ENCODE measurements at regions not wholly inside any gene's neighbourhood (a gene's known extent, or its start where the extent isn't known, plus 50 kb on each side); places are given as distances from the start of the nearest gene placed in this dataset.

DNA sequence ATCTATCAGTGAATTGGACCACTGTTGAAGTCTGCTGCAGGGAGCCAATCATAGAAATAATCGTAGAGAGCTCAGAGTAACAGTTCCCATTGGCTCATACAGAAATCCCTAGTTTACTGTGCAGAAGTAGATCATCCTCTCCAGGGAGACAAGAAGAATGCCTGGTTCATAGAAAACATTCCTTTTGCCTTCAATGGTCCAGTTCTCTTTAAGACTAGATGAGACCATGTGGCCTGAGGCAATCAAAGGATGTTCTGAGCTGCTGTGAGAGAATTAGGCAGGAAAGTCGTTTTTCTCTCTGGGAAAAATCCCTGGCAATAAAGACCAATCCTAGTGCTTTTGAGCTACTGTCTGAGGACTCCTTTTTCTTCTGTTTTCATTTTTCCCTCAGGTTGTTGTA, 208.4 kb downstream of the CENPW start:
- H3K9me2 ChIP-seq (ENCODE audit: low read depth, low read length): no peaks in the 10 kb centered on the region
- no peak for TF ChIP-seq EZH2 (IDR thresholded peaks at IDR 0.05; ENCODE audit: borderline replicate concordance, low read length)
- TF ChIP-seq, protein P1, sequence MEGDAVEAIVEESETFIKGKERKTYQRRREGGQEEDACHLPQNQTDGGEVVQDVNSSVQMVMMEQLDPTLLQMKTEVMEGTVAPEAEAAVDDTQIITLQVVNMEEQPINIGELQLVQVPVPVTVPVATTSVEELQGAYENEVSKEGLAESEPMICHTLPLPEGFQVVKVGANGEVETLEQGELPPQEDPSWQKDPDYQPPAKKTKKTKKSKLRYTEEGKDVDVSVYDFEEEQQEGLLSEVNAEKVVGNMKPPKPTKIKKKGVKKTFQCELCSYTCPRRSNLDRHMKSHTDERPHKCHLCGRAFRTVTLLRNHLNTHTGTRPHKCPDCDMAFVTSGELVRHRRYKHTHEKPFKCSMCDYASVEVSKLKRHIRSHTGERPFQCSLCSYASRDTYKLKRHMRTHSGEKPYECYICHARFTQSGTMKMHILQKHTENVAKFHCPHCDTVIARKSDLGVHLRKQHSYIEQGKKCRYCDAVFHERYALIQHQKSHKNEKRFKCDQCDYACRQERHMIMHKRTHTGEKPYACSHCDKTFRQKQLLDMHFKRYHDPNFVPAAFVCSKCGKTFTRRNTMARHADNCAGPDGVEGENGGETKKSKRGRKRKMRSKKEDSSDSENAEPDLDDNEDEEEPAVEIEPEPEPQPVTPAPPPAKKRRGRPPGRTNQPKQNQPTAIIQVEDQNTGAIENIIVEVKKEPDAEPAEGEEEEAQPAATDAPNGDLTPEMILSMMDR (IDR thresholded peaks at IDR 0.05; ENCODE audit: low read length): no peak
- no peak overlapping the region for H3K4me2 ChIP-seq (ENCODE audit: low read length)
- H3K27me3 ChIP-seq (ENCODE audit: insufficient read depth, low read length): no peaks in the 10 kb centered on the region
- H4K20me1 ChIP-seq (ENCODE audit: insufficient read depth, low read length): no peaks in the 10 kb centered on the region
- no peak overlapping the region for H3K4me3 ChIP-seq (ENCODE audit: low read depth, low read length, poor library complexity, severe bottlenecking)
- H3K4me1 ChIP-seq (ENCODE audit: insufficient read depth, low read length, severe bottlenecking): no peaks in the 10 kb centered on the region
- H3K36me3 ChIP-seq (ENCODE audit: insufficient read depth, low read length): no peaks in the 10 kb centered on the region
- H3K79me2 ChIP-seq (ENCODE audit: insufficient read depth, low read length): no peaks in the 10 kb centered on the region
- no peak overlapping the region for H2AFZ ChIP-seq (ENCODE audit: low read length)
- no peak overlapping the region for H3K27ac ChIP-seq (ENCODE audit: low read depth, low read length, poor library complexity, severe bottlenecking)
- no peaks in the 10 kb centered on the region for H3K9me3 ChIP-seq (ENCODE audit: low read length)
- H3K9ac ChIP-seq (ENCODE audit: low read length): no peak overlapping the region
- no peaks in the 10 kb centered on the region for H3F3A ChIP-seq (ENCODE audit: insufficient read depth, low read length)

- Histone ChIP-seq H3K79me2 (ENCODE audit: insufficient read depth, low read length) (no peaks in the 10 kb centered on the region), H3K36me3 (ENCODE audit: insufficient read depth, low read length) (no peaks in the 10 kb centered on the region), H3K4me3 (ENCODE audit: low read depth, low read length, poor library complexity, severe bottlenecking) (no peak overlapping the region), H2AFZ (ENCODE audit: low read length) (no peak overlapping the region), H3K4me2 (ENCODE audit: low read length) (no peak overlapping the region), H3K9me3 (ENCODE audit: low read length) (no peaks in the 10 kb centered on the region), H4K20me1 (ENCODE audit: insufficient read depth, low read length) (no peaks in the 10 kb centered on the region), H3K9ac (ENCODE audit: low read length) (no peak overlapping the region), H3K9me2 (ENCODE audit: low read depth, low read length) (no peaks in the 10 kb centered on the region), H3K27me3 (ENCODE audit: insufficient read depth, low read length) (no peaks in the 10 kb centered on the region), H3F3A (ENCODE audit: insufficient read depth, low read length) (no peaks in the 10 kb centered on the region), H3K27ac (ENCODE audit: low read depth, low read length, poor library complexity, severe bottlenecking) (no peak overlapping the region), H3K4me1 (ENCODE audit: insufficient read depth, low read length, severe bottlenecking) (no peaks in the 10 kb centered on the region)
- TF ChIP-seq, protein P1 (IDR thresholded peaks at IDR 0.05; ENCODE audit: low read length): peak; percentile 32; the same call in 1 of the 2 replicates
- no peak for TF ChIP-seq EZH2 (IDR thresholded peaks at IDR 0.05; ENCODE audit: borderline replicate concordance, low read length)
These were observed 210.4 kb downstream of the CENPW start for GRCh38 chr6:126550323-126550722.

DNA sequence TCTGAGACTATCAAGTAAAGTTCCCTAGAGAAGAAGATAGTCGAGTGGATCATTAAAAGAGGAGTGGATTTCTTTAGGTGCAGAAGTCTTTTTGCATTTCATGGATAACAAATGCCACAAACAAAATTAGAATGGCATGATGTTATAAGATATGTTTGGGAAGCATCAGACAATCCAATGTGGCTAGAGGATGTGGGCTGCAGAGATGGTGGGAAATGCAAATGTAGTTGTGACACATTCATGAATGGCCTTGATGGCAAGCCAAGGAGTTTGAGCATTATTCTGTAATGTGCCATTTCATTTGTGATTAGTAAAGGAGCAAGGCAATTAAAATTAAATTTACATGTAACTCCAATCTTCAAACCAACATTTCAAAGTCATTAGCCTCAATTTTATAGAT, 211.9 kb downstream of the CENPW start:
- Histone ChIP-seq H3F3A (ENCODE audit: insufficient read depth, low read length) (no peaks in the 10 kb centered on the region), H3K27ac (ENCODE audit: low read depth, low read length, poor library complexity, severe bottlenecking) (no peak overlapping the region), H3K9me3 (ENCODE audit: low read length) (no peaks in the 10 kb centered on the region), H3K27me3 (ENCODE audit: insufficient read depth, low read length) (no peaks in the 10 kb centered on the region), H3K4me2 (ENCODE audit: low read length) (no peak overlapping the region), H3K79me2 (ENCODE audit: insufficient read depth, low read length) (no peaks in the 10 kb centered on the region), H3K9ac (ENCODE audit: low read length) (no peak overlapping the region), H3K4me3 (ENCODE audit: low read depth, low read length, poor library complexity, severe bottlenecking) (no peak overlapping the region), H2AFZ (ENCODE audit: low read length) (no peak overlapping the region), H3K9me2 (ENCODE audit: low read depth, low read length) (no peaks in the 10 kb centered on the region), H4K20me1 (ENCODE audit: insufficient read depth, low read length) (no peaks in the 10 kb centered on the region), H3K36me3 (ENCODE audit: insufficient read depth, low read length) (no peaks in the 10 kb centered on the region), H3K4me1 (ENCODE audit: insufficient read depth, low read length, severe bottlenecking) (no peaks in the 10 kb centered on the region)
- TF ChIP-seq EZH2 (IDR thresholded peaks at IDR 0.05; ENCODE audit: borderline replicate concordance, low read length): no peak
- TF ChIP-seq, protein P1 (IDR thresholded peaks at IDR 0.05; ENCODE audit: low read length): no peak

Measured in OCI-LY1 (cell line).